ENCODE measurements at regions not wholly inside any gene's neighbourhood (a gene's known extent, or its start where the extent isn't known, plus 50 kb on each side); places are given as distances from the start of the nearest gene placed in this dataset.

DNA sequence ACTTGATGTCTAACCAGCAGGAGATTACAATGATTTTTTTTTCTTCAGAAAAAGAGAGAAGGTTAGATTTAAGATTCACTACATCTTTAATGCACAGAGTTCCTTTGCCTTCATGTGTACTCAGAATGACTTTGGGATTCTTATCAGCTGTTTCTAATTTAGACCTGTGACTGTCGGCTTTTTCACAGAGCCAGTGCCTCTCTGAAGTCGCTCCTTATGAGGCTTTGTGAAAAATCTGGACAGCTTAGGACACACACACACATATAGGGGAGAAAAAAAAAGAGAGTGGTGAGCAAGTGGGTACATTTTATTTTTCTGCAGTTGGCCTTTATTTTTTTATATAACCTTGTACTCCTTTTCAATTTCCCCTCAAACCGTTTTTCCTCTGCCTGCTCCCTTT is 893.1 kb upstream of the CELF4 start (continued):
- TF ChIP-seq, protein P1, sequence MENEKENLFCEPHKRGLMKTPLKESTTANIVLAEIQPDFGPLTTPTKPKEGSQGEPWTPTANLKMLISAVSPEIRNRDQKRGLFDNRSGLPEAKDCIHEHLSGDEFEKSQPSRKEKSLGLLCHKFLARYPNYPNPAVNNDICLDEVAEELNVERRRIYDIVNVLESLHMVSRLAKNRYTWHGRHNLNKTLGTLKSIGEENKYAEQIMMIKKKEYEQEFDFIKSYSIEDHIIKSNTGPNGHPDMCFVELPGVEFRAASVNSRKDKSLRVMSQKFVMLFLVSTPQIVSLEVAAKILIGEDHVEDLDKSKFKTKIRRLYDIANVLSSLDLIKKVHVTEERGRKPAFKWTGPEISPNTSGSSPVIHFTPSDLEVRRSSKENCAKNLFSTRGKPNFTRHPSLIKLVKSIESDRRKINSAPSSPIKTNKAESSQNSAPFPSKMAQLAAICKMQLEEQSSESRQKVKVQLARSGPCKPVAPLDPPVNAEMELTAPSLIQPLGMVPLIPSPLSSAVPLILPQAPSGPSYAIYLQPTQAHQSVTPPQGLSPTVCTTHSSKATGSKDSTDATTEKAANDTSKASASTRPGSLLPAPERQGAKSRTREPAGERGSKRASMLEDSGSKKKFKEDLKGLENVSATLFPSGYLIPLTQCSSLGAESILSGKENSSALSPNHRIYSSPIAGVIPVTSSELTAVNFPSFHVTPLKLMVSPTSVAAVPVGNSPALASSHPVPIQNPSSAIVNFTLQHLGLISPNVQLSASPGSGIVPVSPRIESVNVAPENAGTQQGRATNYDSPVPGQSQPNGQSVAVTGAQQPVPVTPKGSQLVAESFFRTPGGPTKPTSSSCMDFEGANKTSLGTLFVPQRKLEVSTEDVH (IDR thresholded peaks at IDR 0.05; ENCODE audit: low read depth, partially characterized antibody), result no peak
- TF ChIP-seq KLF5 (IDR thresholded peaks at IDR 0.05; ENCODE audit: partially characterized antibody) (no peak), SMARCA5 (IDR thresholded peaks at IDR 0.05) (no peak), SP1 (IDR thresholded peaks at IDR 0.05; ENCODE audit: low read depth, low read length) (no peak), RELA (IDR thresholded peaks at IDR 0.05; ENCODE audit: borderline replicate concordance, partially characterized antibody) (no peak), RB1 (IDR thresholded peaks at IDR 0.05; ENCODE audit: borderline replicate concordance) (no peak), HCFC1 (IDR thresholded peaks at IDR 0.05; ENCODE audit: low read length) (no peak)
- TF ChIP-seq, protein P2, sequence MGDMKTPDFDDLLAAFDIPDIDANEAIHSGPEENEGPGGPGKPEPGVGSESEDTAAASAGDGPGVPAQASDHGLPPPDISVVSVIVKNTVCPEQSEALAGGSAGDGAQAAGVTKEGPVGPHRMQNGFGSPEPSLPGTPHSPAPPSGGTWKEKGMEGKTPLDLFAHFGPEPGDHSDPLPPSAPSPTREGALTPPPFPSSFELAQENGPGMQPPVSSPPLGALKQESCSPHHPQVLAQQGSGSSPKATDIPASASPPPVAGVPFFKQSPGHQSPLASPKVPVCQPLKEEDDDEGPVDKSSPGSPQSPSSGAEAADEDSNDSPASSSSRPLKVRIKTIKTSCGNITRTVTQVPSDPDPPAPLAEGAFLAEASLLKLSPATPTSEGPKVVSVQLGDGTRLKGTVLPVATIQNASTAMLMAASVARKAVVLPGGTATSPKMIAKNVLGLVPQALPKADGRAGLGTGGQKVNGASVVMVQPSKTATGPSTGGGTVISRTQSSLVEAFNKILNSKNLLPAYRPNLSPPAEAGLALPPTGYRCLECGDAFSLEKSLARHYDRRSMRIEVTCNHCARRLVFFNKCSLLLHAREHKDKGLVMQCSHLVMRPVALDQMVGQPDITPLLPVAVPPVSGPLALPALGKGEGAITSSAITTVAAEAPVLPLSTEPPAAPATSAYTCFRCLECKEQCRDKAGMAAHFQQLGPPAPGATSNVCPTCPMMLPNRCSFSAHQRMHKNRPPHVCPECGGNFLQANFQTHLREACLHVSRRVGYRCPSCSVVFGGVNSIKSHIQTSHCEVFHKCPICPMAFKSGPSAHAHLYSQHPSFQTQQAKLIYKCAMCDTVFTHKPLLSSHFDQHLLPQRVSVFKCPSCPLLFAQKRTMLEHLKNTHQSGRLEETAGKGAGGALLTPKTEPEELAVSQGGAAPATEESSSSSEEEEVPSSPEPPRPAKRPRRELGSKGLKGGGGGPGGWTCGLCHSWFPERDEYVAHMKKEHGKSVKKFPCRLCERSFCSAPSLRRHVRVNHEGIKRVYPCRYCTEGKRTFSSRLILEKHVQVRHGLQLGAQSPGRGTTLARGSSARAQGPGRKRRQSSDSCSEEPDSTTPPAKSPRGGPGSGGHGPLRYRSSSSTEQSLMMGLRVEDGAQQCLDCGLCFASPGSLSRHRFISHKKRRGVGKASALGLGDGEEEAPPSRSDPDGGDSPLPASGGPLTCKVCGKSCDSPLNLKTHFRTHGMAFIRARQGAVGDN (IDR thresholded peaks at IDR 0.05), result no peak

Measured in GM12878 (cell line).